GM21529 (cell line): ENCODE measurements at regions not wholly inside any gene's neighbourhood (a gene's known extent, or its start where the extent isn't known, plus 50 kb on each side); places are given as distances from the start of the nearest gene placed in this dataset.

Experiments
- ATAC-seq: cut with Tn5 transposase; IDR thresholded peaks from one replicate; pipeline ENCODE4 v1.9.1; 2021; ENCODE audit not compliant: unreplicated experiment

DNA sequence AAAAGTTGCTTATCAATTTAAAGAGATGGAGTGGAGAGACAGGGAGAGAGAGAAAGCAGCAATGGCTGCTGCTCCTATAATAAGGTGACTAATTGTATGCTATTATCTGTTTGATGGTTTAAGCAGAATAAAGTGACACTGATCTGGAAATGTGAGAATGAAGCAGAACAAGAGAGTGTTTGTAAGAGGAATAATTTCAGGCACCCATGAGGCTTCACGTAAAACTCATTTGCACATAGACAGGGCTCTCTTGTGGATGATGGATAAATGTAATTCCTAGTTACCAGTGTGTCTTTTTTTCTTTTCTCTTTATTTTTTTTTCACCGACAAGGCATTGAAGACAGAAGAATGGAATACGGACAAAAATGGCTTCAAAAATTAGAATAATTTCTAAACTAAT is 228.8 kb upstream of the TYRP1 start:
- ATAC-seq = no peak

DNA sequence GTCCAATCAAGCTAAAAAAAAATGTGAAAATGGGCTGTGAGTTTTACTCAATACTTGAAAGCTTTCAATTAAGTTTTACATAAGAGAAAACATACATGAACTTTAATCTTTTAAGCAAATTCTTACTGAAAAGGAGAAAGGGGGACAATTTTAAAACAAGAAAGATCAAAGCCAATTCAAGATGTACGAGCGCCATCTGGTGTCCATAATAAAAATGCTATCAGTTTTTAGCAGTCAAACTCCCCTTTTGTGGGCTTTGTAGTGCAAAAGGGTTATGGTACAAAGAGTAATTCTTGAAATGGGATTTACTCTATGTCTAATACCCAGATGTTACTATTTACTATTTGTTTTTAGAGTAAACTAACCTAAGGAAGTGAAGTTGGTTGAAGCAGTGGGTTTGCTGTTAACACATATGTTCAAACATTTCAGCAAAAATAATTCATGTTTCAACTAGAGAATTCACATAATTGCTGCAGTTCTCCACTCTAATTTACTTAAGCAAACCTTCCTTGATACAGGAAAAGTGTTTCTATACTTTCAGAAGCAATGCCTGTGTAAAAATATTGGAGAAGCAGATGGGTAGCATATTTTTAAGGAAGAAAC is 228.2 kb upstream of the TYRP1 start:
- no peak for ATAC-seq

DNA sequence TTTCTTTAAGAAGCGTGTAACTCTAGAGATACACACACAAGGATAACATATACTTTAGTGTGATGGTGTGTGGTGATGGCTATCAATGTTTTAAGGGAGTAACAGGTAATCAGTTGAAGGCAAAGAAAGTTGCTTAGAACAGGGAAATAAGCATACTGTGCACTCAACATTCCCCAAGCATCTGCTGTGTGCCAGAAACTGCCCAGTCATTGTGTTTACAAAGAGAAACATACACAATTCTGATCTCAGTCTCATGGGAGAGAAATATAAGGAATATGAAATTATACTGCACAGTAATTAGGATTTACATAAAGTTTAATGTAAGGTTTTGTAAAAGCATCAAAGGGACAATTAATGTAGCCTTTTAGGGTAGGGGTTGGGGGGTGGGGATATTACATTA is 224.1 kb upstream of the TYRP1 start:
- no peak for ATAC-seq

DNA sequence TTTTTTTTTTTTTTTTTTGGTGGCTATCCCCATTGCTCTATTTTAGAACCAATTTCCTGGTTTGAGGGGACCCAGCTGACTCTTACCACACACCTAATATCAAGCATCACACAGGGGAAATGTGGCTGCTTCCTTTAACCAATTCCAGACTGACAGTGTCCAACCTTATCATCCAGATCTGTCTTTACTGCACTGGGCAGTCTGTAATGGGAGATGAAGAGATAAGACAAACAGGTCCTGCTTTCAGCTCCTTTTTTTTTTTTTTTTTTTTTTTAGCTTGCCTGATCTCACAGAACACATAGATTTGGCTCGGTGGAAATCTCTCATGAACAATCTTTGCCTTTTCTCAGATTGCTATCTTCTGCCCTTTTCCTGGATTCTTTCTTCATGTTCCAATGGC is 198.8 kb upstream of the TYRP1 start:
- no peak for ATAC-seq

DNA sequence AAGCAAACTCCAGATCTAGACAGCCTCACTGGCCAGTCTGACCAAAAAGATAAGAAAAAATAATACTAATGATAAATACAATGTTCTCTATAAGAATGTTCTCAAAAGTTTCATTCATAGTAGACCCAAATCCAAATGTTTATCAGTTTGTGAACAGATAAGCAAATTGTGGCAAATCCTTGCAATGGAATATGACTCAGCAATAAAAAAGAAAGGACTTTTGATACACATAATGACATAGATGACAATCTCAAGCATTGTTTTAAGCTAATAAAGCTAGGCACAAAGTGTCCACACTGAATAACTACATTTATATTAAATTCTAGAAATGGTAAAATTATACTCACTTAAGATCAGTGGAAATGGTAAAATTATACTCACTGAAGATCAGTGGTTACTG is 195.4 kb upstream of the TYRP1 start:
- no peak for ATAC-seq

DNA sequence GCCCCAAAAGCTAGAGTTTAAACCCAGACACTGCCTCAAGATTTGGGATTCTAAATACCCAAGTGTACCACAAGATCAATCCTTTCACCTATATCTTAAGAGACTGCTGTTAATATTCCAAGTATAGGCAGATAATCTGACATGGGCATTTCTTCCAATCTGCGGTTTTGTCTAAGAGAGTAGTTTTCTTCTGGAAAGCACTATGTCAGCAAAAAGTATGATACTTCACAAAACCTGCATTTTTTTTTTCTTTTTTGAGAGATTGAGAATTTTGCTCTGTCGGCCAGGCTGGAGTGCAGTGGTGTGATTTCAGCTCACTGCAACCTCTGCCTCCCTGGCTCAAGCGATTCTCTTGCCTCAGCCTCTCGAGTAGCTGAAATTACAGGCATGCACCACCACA is 190.7 kb upstream of the TYRP1 start:
- ATAC-seq = no peak

DNA sequence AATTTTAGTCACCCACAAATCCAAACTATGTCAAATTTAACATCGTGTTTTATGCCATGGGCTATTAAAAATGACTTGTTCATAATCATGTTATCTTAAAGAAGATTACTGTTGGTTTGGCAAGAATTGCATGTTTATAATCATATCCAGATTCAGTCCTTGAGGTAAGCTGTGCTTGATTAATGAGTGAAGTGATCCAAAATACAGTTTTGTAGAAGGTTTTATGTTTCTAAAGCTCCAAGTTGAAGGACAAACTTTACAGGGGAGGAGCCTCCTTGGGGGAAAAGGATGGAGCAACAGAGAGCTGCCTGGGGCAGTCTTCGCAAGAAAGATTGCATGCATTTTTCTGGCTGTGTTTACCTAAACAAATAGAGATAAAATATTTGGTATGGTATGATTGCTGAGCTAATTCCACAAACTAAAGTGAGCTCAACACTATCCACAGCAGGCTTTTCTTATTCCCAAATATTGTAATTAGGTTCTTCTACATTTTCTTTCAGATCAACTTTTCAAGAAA is 189.5 kb upstream of the TYRP1 start:
- ATAC-seq = no peak

DNA sequence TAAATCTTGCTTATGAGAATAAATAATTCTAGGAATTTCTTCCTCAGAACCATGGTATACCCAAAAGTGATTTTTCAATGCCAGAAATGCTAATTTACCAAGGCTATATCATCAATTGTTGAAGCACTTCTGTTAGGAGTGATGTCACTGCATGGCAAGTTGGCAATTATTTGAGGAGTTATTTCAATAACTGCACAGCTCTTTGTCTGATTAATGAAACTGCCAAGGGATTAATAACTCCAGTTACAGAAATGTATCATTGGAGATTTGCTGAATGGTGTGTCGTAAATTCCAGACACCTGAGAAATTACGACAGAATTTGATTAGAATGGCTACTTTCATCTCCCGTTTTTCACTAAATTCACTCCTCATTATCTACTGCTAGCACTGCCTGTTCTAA is 182.6 kb upstream of the TYRP1 start:
- ATAC-seq = no peak

DNA sequence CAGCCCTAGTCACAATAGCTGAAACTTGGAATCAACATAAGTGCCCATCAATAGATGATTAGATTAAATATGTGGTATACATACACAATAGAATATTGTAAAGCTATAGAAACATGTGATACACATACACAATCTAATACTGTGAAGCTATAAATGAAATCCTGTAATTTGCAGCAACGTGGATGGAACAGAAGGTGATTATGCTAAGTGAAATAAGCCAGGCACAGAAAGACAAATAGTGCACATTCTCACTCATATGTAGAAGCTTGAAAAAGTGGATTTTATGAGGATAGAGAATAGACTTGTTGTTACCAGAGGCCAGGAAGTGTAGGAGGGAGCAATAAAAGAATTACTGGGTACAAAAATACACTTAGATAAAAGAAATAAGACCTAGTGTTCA is 181.5 kb upstream of the TYRP1 start:
- ATAC-seq = no peak

DNA sequence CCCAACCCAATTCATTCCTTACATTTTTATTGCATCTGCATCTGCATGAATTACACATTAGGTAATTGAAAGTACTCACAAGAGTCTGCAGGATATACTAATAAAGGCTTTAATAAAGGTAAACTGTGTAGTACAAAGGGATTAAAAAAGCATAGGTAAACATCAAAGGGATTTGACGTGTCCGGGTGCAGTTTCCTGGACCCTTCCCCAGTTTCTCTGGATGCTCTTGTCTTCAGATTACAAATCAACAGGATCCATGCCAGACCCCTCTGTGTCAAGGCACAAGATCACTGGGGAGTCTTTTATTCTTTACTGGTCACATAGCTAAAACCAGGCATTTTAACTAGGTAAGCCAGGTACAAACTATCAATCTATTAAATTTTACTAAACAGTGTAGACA is 177.2 kb upstream of the TYRP1 start:
- no peak for ATAC-seq

DNA sequence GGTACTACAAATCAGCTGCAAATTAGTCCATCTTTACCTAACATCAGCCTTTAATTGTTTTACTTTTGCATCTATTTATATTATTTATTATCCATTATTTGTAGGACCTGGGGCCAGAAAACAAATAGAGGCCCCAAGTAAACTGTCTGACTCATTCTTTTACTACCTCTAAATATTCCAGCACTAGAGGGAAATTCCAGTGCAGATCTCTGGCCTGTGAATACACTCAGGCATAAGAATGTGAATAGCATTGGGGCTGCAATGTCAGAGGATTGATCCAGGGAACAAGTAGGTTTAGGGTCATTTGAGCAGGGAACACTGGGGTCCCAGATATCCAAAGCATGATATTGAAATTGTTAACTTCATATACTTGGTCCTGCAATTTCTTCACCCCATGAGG is 176.6 kb upstream of the TYRP1 start:
- ATAC-seq = no peak

DNA sequence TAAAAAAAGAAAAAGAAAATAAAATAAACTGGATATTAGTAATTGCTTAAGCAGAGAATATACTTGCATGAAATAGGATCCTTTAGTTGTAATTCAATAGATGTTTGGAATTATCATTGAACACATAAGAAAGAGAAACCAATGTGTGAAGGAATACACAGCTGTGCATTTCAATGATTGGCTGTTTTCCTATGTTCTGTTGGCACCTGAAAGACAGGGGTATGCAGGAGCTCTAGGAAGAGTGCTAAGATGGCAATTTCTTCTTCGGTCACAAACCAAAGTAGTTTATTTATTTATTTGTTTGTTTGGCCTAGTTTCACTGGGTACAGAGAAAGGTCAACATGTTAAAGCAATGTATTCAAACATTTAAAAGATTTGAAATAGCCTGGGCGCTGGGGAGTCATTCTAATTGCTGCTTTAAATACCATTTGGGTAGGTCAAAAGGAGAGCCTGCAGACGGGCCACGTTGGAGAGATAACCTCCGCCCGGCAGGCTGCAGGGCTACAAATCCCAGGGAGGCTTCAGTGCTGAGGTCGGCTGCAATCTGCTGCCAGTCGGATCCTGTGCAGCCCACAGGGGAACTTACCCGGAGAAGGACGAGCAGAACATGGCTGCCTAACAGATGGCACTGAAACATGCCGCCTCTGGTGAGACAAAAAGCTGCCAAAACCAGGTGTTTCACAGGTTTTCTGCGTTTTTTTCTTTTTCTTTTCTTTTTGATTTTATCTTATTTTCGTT is 154.2 kb upstream of the TYRP1 start:
- no peak for ATAC-seq

DNA sequence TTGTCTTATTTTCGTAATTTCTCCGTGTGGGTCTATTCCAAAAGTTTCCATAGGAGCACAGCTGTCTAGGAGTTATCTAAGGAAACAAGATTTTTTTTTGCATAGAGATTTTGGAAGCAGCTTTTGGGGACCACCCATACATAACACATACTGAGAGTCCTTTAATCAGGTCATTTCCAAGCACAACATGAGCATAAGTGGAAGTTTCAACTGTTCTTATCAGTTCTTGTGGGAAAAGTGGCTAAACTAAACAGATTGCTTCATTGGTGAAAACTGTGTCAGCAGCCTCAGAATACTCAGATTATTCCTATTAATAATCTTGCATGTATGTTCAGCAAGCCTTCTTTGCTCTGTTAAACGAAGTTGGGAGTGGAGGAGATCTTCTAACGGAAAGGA is 153.6 kb upstream of the TYRP1 start:
- ATAC-seq = no peak

DNA sequence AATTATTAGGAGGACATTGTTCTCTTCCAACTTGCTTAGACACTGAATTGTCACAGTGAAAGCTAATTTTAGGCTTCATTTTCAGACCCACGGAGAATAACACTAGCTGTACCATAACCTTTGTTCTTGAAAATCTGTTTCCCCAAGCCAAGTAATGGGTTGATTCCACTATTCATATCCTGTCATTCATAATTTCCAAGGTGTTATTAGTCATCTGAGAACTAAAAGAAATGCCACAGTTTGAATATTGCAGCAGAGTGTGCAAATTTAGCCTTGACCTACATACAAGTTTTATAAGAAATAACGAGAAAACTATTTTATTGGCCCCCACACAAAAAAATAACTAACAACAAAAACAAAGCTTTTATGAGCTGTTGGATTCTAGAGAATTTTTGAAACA is 148.5 kb upstream of the TYRP1 start:
- no peak for ATAC-seq

DNA sequence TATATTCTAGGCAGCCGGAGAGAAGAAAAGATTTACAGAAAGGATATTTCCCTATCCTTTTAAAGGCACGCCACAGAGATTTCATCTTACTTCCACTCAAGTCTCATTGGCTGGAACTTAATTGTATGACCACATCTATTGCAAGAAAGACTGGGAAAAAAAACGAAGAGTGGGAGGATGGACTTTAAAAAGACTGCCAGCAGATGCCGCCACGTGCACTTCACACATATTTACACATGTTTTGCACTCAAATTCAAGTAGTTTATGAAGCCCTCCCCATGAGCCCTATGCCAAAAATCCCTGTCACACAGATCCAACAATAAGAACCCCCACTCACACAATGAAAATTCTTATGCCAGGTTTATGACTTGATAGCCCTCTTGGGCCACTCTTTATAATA is 138.5 kb upstream of the TYRP1 start:
- ATAC-seq = no peak

DNA sequence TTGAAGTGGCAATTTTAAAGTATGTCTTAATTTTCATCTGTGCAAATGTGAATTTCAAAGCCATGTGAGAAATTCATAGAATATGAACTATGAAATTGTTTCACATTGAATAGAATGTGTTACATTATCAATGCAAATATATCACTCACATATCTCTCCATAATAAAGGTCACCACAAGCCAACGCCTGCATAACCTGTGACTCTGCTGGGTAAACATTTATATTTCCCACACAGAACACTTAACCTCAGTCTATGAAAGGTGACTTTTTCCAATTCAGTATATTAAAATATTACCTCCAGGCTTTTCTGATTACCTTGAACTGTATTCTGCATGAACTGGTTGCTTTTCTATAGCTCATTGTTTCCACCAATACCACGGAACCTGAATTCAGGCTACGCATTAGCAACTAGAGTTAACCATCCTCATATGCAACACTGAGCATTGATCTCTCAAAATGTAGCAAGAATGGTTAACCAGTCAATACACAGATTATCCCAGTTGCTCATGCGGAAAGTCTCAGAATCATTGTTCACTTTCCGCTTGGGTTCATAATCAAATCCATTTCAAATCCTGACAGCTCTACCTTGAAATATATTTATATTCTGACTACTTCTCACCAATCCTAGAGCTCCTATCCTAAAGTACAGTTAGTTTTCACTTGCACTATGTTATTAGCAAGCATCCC is 126.6 kb upstream of the TYRP1 start:
- no peak for ATAC-seq

DNA sequence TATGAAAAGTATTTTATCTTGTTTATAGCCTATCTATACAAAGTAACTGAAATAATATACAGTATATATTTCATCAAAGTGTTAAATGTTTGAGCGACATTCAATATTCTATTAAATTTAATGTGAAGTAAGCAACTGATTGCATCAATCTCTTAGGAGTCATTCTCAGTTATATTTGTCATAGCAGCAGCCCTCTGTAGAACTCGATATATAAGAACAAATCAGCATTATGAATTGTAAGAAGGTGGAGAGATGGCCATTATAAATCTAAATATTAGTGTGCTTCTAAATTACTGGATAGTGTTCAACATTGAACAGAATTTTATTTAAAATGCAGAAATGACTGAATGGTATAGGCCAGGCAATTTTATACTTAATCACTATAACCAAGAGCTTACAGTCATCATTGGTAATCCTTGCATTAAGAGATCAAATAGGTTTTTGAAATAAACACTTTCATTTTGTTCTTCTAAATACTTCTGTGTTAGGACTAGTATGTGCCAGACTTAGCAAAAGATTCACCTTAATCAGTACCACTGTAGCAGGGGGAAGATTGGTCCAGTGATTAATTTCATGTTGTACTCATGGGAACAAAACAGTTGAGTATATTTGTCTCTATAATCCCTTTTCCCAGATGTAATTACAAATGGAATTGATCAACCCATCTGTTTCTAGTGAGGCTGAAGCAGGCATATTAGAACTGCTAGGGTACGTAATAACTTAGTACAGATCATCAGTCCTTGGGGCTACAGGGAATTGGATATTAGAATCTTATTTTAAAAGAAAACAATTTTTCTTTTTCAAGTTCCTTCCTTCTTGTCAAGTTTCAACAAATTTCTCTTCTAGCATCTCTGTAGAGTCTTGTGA is 108.3 kb upstream of the TYRP1 start:
- no peak for ATAC-seq

DNA sequence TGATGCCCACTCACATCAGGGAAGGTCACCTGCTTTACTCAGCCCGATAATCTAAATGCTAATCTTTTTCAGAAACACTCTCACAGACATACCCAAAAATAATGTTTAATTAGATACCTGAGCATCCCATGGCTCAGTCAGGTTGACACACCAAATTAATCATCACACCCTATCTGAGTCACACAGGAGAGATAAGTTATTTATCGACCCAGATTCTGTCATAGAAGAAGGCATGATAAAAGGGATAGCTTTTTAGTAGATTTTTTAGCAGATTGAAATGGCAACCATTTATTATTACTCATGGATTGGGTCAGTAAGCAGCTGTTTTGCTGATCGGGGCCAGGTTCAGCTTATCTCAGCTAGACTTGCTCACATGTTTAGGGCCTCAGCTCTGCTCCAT is 97.8 kb upstream of the TYRP1 start:
- no peak for ATAC-seq

DNA sequence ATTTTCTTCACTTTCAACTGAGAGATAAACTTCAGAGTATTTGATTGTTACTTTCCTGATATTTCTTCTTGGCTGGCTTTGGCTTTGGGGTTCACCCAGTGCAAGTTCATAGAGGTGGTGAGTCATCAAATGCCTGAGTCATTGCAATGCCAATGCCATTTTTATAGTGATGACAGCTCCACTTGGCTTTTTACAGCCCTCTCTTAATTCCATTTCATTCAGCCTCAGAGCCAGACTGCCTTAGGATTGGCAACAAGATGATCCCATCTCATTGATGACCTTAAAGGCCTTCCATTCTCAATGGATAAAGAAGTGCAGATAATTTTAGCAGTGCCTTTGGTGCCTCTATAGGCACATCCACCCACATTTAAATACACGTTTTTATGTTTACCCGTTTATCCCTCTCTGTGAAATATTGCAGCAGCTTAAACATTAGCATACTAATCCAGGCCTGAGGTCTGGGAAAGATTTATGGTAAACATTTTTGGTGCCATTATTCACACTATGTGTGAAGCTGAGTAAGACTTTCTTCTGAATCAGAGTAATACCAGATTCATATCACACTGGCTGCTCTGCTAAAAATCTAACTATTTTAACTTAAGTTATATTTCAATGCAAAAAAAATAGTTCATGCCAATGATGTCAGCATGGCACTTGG is 88.9 kb upstream of the TYRP1 start:
- ATAC-seq = no peak

DNA sequence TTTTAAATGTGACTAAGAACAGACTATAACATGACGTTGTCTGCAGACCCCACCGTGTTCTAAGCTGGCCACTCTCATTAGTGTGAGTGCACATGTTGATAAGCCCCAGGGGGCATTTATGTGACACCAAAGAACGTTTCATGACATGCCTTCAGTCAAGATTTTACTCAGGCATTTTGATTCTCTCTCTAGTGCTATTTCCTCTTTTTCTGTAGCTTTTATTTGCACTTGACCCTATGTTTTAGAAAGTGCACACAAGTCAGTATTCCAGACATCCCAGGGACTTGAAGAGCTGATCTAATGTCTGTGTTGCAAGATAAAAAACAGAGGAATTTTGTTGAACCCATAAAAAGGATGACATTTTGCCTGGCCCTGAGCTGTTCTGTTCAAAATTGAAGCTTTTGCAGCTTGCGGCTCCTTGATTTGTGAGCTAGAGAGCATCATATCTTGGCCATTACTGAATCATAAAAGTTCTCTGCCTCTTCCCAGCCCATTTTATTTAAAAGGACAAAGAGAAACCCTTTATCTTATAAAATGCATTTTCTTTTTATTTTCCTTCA is 80.9 kb upstream of the TYRP1 start:
- no peak for ATAC-seq

DNA sequence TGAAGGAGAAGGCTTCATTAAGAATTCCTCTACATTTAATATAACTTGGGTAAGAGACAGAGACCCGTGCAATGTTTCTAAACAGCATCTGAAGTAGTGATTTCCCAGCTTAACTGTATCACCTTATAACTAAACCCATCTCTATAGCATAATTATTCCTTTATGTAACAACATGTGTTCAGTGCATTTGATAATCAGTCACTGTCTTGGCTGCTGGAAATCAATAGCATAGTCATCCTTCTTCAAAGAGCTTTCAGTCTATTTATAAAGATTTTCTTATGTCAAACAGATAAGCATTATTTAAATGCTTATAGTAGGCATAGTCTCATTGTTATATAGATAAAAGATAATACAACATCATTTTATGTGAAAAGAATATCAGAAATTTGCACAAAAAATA is 80.1 kb upstream of the TYRP1 start:
- no peak for ATAC-seq
